GM21381 (cell line): ENCODE measurements at regions not wholly inside any gene's neighbourhood (a gene's known extent, or its start where the extent isn't known, plus 50 kb on each side); places are given as distances from the start of the nearest gene placed in this dataset.

ENCODE experiments used
- ATAC-seq: cut with Tn5 transposase; IDR thresholded peaks from one replicate; pipeline ENCODE4 v1.9.1; 2021; ENCODE audit warnings: mild to moderate bottlenecking, moderate library complexity; ENCODE audit not compliant: unreplicated experiment

DNA sequence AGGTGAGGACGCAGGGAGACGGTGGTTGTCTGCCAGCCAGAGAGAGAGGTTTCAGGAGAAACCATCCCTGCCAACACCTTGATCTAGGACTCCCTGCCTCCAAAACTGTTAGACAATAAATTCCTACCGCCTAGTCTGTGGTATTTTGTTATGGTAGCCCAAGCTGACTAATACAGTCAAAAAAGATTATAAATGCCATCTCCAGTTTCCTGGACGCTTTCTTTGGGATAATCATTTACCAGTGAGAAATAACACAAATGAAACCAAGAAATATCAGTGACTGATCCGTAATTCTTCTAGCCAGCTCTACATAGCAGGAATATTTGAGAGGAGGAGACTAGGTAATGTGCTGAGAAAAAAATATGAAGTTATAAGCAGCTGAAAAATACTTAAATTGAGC lies 707.8 kb upstream of the LMCD1 start:
- ATAC-seq, result no peak

DNA sequence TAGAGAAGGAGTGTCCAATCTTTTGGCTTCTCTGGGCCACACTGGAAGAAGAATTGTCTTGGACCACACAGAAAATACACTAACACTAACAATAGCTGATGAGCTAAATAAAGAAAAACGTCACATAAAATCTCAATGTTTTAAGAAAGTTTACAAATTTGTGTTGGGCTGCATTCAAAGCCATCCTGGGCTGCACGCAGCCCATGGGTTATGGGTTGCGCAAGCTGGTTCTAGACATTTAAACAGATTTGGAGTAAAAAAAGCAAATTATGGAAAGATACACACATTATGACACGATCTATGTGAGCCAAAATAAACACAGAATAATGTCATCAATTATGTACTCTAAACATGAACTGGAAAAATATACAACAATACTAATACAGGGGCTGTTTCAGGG lies 703.3 kb upstream of the LMCD1 start:
- ATAC-seq, result no peak

DNA sequence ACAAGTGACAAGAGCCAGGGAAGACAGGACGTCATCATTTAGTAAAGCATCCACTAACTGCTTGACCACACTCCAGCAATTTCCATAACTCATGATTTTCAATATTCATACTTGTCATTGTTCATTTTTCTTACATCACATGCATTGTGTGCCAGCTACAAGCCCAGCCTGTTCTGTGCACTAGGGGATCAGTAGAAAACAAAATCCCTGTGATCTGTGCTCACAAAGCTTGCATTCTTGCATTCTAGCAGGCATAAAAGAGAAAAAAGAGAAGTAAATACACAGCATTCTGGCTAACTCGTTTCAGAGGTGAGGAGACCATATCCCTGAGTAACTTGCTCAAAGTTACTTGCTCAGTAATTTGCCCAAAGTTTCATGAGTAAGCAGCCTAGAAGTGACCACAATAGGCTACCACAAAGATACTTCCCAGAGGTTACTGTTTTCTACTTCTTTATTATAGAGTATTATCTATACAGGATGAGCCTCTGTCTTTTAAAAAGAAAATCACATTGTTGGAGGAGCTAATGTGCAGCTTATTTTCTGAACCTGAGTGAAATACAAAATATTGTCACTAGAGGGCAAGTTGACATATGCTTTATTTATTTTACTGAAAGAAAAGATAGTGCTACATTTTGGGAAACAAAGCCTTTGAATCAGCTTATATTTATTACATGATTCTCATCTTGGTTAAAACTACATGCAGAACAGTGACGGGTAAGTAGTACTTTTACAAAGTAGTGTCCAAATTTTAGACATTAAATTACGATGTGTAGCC lies 701.4 kb upstream of the LMCD1 start:
- ATAC-seq, result no peak

DNA sequence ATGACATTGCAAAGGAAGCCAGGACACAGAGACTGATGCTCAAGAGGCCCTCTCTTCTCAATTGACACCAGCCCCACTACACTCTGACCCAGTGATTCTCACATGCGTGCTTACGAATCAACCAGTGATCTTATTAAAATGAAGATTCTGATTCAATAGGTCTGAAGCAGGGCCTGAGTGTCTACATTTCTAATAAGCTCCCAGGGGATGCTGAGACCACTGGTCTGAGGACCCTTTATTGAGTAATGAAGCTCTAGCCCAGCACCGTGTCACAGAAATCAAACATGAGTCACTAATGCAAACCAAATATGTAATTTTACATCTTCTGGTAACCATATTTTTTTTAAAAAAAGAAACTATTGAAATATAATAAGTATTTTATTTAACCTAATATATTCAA lies 689.1 kb upstream of the LMCD1 start:
- ATAC-seq, result no peak

DNA sequence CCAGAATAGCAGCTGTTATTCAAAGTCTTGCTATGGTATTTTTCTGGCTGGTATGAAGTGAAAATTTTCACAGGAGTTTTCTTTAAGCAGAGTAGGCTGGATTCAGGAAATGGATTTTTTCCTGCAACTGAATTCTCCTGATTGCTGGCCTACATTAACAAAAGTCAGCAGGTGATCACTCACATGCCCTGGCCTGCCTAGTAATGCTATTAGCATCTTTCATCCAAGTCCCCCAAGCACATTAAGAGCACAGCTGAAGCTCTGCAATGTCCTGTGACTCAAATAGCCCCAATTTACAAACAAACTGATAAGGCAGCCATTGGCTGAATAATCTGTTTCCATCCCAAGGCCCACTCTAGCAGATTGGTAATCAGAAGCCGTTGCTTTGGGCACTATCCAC lies 688.3 kb upstream of the LMCD1 start:
- ATAC-seq, result no peak

DNA sequence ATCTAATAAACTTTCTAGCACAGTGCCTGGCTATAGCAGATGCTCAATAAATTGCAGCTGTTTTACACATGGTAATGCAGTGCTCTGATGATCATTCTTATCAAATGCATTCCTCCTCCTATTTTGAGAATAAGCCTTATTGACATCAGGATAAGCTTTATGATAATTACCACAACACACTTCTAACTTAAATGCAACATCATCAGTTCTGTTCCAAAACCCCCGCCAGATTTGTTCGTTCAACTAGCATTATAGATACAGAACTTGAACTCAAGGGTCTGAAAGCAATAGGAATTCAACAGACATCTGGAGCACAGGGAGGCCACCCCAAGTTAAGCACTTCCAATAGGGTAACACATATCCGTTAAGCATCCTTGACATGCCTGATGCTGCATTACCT lies 684.4 kb upstream of the LMCD1 start:
- no peak for ATAC-seq

DNA sequence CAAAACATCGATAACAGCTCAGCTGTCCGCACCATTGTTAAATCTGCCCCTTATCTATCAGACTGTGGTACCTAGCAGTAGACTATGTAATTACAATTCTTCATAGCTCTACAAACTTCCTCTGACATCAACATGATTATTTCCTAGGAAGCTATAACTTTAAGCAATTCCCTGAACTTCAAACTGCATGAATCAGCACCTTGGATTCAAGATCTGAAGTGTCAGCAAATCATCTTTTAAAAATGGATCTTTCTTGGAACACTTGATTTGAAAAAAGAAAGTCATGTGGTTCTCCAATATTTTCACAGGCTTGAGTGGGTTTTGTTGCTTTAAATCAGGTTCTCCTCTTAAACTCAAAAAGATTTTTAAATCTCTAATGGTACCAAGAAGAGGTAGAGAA lies 680.7 kb upstream of the LMCD1 start:
- no peak for ATAC-seq

DNA sequence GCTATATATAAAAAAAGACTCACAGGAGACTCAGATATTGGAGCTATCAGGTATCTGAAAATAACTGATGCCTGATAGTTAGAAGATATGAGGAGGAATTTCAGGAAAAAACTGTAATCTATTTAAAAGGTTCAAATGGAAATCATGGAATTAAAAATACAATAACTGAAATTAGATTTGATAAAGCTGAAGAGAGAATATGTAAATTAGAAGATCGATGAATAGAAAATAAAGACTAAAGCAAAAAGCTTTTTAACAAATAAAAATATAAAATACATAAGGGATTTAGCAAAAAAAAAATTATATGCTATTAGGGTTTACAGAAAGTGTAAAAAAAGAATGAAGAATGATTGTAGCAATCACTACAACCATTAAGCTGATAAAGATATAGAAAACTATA lies 679.8 kb upstream of the LMCD1 start:
- no peak for ATAC-seq

DNA sequence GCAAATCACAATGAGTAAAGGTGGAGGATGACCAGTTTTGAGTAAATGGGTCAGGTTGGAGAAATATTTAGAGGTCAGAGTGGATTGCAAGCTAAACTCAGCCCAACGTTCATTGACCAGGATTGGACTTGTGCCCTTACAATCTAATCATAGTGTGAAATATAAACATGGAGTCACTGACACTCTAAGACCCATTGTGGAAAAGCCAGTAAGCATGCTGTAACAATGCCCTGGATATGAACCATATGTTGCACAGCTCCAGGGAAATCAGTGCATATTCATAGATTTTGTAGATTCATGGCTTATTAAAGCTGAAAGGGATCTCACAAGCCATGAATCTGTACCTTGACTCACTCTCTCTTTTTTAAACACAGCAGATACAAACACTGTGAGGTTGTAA lies 660.2 kb upstream of the LMCD1 start:
- ATAC-seq, result no peak

DNA sequence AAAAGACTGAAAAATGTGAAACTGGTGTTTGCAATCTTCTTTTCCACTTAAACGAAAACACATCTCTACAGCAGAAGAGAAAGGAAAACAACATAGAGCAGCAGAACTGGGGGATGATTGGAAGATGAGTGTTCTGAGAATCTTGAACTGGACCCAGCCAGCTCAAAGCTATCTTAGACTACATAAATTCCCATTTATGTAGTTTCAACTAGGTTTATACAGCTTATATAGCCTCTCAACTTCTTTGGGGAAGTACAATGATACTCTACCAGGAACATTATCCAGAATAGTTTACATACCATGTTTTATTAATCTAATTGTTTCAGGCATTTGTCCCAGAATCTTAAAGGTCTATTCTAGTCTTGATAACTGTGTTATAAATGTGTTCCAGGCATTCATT lies 658.2 kb upstream of the LMCD1 start:
- ATAC-seq, result no peak

DNA sequence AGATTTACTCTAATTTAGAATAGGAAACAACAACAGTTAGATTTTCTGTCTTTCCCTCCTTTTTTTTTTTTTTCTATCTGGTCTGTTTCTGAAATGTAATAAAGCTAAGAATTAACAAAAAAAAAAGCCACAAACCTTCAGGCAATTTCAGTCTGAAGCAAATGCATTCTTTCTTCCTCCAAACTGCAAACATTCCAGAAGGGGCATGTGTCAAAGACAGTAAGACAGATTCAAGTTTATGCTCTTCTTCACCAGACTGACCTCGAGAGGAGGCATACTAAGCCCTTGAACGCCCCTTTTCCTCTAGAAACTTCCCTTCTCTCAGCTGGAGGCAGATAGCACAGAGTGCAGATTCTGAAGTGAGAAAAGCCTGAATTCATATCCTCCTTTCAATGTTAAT lies 654.6 kb upstream of the LMCD1 start:
- no peak for ATAC-seq

DNA sequence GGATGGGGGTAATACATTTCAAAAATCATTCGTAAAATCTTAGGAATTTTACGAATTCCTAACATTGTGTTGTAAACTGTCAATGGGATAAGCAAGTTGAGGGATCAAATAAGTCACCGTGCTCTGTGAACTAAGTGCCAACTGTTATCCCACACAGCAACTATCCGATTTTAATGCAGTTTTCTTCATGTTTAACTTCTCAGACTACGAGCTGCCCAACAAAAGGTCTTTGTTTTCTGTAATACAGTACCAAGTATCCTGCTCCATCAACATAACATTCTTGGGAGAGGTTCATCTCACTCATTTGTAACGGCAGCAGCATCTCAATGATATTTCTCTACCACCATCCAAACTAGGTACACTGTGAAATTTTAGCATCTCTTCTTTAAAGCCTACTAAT lies 654.1 kb upstream of the LMCD1 start:
- no peak for ATAC-seq

DNA sequence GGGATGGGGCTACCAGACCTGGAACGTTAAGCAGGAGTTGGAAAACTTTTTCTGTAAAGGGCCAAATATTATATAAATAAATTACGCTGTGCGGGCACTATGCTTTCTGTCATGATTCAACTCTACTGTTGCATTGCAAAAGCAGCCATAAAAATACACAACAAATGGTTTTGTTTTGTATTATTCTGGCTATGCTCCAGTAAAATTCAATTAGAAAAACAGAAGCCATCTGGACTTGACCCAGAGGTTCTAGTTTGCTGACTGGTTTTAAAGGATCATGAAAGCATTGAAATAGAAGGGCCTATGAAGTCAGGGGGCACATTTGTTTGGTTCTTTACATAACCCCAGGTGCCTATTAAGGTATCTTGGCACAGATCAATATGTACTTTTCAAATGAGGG lies 647.4 kb upstream of the LMCD1 start:
- no peak for ATAC-seq

DNA sequence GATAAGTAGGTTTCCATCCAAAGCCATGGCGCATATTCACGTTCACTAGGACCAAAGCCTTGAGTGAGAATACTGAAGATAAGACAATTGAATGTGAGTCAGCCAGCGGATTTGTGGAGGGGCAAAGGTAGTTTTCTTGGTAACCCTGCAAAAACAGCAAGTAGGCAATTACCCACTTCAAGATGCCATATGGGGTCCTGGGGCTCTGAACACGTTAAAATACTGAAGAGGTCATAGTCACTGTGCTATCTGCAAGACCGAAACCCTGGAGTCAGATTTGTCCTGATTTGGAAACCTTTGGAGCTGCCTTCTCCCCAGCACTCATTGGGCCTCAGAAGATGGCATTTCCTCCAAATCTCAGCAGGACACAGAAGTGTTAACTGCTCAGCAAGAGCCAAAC lies 646.9 kb upstream of the LMCD1 start:
- ATAC-seq, result no peak

DNA sequence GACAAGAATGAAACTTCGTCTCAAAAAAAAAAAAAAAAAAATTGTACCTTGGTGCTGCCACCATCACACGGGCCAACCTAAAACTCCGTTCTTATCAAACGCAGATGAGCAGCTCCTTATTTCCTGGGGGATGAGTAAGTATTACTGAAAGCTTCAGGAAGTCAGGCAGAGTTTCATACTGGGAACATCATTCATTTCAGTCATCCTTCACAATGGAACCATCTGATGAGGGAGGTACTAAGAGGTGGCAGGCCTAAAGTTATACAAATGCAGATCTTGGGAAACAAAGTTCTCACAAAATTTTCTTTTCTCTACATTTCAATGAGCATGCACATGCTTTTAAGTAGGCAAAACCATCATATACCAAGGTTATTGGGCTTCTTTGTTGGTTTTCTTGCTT lies 636.0 kb upstream of the LMCD1 start:
- ATAC-seq, result no peak

DNA sequence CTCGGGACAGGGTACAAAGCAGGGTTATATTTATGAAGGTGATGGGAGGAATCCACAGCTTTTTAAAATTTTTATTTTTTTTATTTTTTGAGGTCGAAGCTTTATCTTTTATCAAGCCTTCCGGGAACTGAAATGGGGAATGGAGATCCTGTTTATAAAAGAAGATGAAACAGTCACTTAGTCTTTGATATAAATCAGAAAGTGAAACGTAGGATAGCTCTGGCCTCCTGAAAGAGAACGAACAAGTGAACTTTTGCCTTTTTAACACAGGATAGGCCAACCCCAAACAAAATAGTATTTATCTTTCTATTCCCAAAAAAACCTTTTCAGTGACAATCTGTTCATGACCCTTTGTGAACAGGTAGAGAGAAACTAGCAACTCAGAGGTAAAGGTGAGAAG lies 634.0 kb upstream of the LMCD1 start:
- no peak for ATAC-seq

DNA sequence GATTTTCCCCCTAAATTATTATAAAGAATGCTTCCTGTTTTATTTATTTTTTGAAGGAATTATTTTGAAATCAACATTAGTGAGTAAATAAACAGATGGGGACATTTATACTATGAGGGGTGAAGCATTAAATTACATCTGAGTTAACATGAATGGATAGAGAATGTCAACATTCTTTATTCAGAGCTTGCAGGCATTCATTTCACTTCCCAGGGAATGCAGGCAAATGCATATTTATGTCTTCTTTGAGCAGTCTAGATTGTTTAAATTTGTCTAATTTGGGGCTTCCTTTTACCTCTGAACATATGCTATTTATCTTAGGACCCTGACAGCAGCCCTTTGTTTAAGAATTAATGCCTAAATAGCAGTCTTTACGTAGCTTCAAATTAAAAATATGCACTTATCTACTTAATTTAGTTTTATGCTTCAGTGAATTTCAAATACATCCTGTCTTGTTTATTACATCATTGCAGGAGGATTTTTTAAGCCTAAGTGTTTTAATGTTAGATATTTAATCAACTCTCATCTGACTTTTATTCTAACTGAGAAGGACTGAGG lies 630.5 kb upstream of the LMCD1 start:
- no peak for ATAC-seq

DNA sequence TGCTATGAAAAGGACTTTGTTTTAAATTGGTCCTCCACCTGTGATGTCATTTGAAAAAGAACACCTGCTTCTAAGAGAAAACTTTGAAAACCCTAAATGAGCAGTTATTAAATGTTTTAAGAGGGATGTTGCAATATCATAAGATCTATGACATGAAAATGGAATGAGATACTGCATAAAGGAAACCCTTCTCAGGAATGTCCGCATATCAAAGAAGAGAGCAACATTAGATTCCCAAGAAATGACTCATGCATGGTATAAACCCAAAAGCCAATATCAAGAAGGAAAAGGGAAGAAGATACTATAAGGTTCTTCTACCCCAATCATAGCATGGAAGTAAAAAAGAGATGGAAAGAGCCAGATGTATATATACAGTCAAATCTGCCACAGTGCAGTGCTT lies 627.5 kb upstream of the LMCD1 start:
- ATAC-seq, result no peak

DNA sequence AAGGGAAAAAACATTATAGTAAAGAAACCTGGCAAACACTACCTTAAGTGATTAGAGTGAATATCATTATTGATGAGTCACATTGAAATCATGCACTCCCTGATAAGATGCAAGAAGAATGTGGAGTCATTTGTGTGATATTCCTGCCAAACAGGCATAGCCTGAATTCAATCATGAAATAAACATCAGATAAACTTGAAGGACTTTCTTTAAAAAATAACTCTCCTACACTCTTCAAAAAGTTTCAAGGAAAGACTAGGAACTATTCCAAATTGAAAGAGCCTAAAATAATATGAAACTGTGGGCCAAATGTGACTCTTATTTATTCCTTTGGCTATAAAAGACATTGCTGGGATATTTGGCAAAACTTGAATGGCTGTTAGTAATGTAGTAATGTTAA lies 625.7 kb upstream of the LMCD1 start:
- no peak for ATAC-seq

DNA sequence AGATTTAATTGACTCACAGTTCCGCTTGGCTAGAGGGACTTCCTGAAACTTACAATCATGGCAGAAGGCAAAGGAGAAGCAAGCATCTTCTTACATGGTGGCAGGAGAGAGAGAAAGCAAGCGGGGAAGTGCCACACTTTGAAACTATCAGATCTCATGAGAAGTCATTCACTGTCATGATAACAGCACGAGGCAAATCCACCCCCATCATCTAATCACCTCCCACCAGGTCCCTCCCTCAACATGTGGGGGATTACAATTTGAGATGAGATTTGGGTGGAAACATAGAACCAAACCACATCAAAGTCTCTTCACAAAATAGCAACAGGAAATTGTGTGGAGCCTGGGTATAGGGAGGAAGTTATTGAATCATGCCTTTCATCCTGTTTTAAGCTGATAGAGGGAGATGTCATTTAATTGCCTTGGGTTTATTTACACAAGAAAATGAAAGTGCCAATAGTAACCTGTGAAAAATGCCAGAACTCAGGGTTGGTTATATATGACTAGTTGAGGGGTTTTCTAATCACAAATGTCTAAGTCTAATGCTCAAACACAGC lies 624.8 kb upstream of the LMCD1 start:
- no peak for ATAC-seq

DNA sequence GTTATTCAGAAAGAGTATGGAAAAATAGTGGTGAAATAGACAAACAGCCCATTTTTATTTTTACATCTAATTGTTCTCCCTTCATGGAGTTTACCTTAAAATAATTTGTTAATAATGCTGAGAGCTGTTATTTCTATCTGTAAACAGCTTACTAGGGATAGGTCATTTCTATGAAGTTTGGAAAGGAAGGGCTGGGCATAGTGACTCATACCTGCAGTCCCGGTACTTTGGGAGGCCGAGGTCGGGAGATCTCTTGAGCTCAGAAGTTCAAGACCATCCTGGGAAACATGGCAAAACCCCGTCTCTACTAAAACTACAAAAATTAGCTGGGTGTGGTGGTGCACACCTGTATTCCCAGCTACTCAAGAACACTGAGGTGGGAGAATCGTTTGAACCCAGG lies 624.3 kb upstream of the LMCD1 start:
- no peak for ATAC-seq

DNA sequence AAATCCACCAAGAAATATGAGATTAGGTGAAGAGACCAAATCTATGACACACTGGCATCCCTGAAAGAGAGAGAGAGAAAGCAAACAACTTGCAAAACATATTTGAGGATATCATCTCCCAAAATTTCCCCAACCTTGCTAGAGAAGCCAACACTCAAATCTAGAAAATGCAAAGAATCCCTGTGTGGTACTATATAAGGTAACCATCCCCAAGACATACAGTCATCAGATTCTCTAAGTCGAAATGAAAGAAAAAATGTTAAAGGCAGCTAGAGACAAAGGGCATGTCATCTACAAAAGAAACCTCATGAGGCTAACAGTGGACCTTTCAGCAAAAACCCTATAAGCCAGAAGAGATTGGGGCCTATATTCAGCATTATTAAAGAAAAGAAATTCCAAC lies 622.1 kb upstream of the LMCD1 start:
- no peak for ATAC-seq

DNA sequence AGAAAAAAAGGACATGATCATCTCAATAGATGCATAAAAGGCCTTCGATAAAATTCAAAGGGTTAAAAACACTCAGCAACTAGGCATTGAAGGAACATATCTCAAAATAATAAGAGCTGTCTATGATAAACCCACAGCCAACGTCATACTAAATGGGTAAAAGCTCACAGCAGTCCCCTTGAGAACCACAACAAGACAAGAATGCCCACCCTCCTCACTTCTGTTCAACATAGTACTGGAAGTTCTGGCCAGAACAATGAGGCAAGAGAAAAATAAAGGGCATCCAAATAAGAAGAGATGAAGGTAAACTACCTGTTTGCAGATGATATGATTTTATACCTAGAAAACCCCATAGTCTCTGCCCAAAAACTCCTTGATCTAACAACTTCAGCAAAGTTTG lies 619.7 kb upstream of the LMCD1 start:
- no peak for ATAC-seq
